H4 (cell line): ENCODE measurements at regions not wholly inside any gene's neighbourhood (a gene's known extent, or its start where the extent isn't known, plus 50 kb on each side); places are given as distances from the start of the nearest gene placed in this dataset.
"Not testable (repeated sequence)": the region's sequence is repeated elsewhere in the genome, so short reads cannot be mapped to it uniquely, and the experiment has no call there.

Experiments used
- DNase-seq: peaks from one replicate; pipeline ENCODE4 v3.0.0-alpha.2; 2015; ENCODE audit warnings: low spot score

- DNase-seq, result no peak
These were observed 474.8 kb upstream of the RAB6C start for GRCh38 chr2:129504646-129505045.

- DNase-seq, result no peak
These were observed 460.5 kb upstream of the RAB6C start for GRCh38 chr2:129518937-129519336.

- DNase-seq, result not testable (repeated sequence)
These were observed 447.3 kb upstream of the RAB6C start for GRCh38 chr2:129532158-129532557.

- no peak for DNase-seq
These were observed 430.6 kb upstream of the RAB6C start for GRCh38 chr2:129548880-129549279.

GRCh38 chr2:129550536-129550935 lies 428.9 kb upstream of the RAB6C start:
- no peak for DNase-seq

- DNase-seq, result no peak
These were observed 425.1 kb upstream of the RAB6C start for GRCh38 chr2:129554373-129554772.

GRCh38 chr2:129559101-129559500 lies 420.4 kb upstream of the RAB6C start:
- no peak for DNase-seq

GRCh38 chr2:129565551-129566109 lies 413.8 kb upstream of the RAB6C start:
- no peak for DNase-seq

- not testable (repeated sequence) for DNase-seq
These were observed 408.7 kb upstream of the RAB6C start for GRCh38 chr2:129570812-129571211.

- DNase-seq, result no peak
These were observed 404.0 kb upstream of the RAB6C start for GRCh38 chr2:129575431-129575830.

GRCh38 chr2:129575880-129576279 lies 403.6 kb upstream of the RAB6C start:
- DNase-seq, result no peak

- DNase-seq, result no peak
These were observed 399.5 kb upstream of the RAB6C start for GRCh38 chr2:129580001-129580400.

GRCh38 chr2:129585760-129586159 lies 393.7 kb upstream of the RAB6C start:
- no peak for DNase-seq

GRCh38 chr2:129587426-129588064 lies 391.9 kb upstream of the RAB6C start:
- no peak for DNase-seq

- DNase-seq, result no peak
These were observed 374.9 kb upstream of the RAB6C start for GRCh38 chr2:129604560-129604959.

GRCh38 chr2:129605646-129606045 lies 373.8 kb upstream of the RAB6C start:
- no peak for DNase-seq

GRCh38 chr2:129606496-129607270 lies 372.8 kb upstream of the RAB6C start:
- no peak for DNase-seq

GRCh38 chr2:129609224-129609623 lies 370.2 kb upstream of the RAB6C start:
- no peak for DNase-seq

GRCh38 chr2:129610766-129611165 lies 368.7 kb upstream of the RAB6C start:
- DNase-seq, result no peak

GRCh38 chr2:129611471-129611870 lies 368.0 kb upstream of the RAB6C start:
- DNase-seq, result no peak

- peak; percentile 6 for DNase-seq
These were observed 360.0 kb upstream of the RAB6C start for GRCh38 chr2:129619471-129619870.

- DNase-seq, result no peak
These were observed 359.1 kb upstream of the RAB6C start for GRCh38 chr2:129620411-129620810.

GRCh38 chr2:129623783-129624182 lies 355.7 kb upstream of the RAB6C start:
- no peak for DNase-seq
